NCI-H2029 (cell line): ENCODE measurements at regions not wholly inside any gene's neighbourhood (a gene's known extent, or its start where the extent isn't known, plus 50 kb on each side); places are given as distances from the start of the nearest gene placed in this dataset.

Experiments
- DNase-seq: peaks from one replicate; lab custom pipeline; 2025; lab: John Stamatoyannopoulos, UW

GRCh38 chr12:62116986-62117385 is 143.2 kb upstream of the USP15 start:
- no peak for DNase-seq

- peak; percentile 4 for DNase-seq
Observed at GRCh38 chr12:62123721-62124203, 136.4 kb upstream of the USP15 start.

- DNase-seq = no peak
Observed at GRCh38 chr12:62127516-62127915, 132.7 kb upstream of the USP15 start.

GRCh38 chr12:62128175-62128975 is 131.8 kb upstream of the USP15 start:
- no peak for DNase-seq

GRCh38 chr12:62129291-62129690 is 130.9 kb upstream of the USP15 start:
- DNase-seq = no peak

- no peak for DNase-seq
Observed at GRCh38 chr12:62130402-62130801, 129.8 kb upstream of the USP15 start.

GRCh38 chr12:62130834-62131552 is 129.2 kb upstream of the USP15 start:
- DNase-seq = no peak

GRCh38 chr12:62133440-62133839 is 126.8 kb upstream of the USP15 start:
- DNase-seq = no peak

- DNase-seq = no peak
Observed at GRCh38 chr12:62135553-62136200, 124.5 kb upstream of the USP15 start.

- DNase-seq = no peak
Observed at GRCh38 chr12:62136496-62136895, 123.7 kb upstream of the USP15 start.

GRCh38 chr12:62138527-62138926 is 121.7 kb upstream of the USP15 start:
- DNase-seq = no peak

GRCh38 chr12:62146318-62146717 is 113.9 kb upstream of the USP15 start:
- DNase-seq = no peak

GRCh38 chr12:62158013-62158412 is 102.2 kb upstream of the USP15 start:
- DNase-seq = no peak

GRCh38 chr12:62158461-62159360 is 101.5 kb upstream of the USP15 start:
- DNase-seq = no peak

- DNase-seq = no peak
Observed at GRCh38 chr12:62162214-62162613, 98.0 kb upstream of the USP15 start.

GRCh38 chr12:62163368-62163767 is 96.8 kb upstream of the USP15 start:
- no peak for DNase-seq

GRCh38 chr12:62164036-62164435 is 96.2 kb upstream of the USP15 start:
- DNase-seq = no peak

GRCh38 chr12:62166525-62166924 is 93.7 kb upstream of the USP15 start:
- no peak for DNase-seq

GRCh38 chr12:62168411-62168810 is 91.8 kb upstream of the USP15 start:
- no peak for DNase-seq

GRCh38 chr12:62170241-62170640 is 90.0 kb upstream of the USP15 start:
- DNase-seq = no peak

GRCh38 chr12:62190689-62191490 is 69.3 kb upstream of the USP15 start:
- no peak for DNase-seq
